ENCODE measurements at regions not wholly inside any gene's neighbourhood (a gene's known extent, or its start where the extent isn't known, plus 50 kb on each side); places are given as distances from the start of the nearest gene placed in this dataset.

GRCh38 chr9:13386316-13386715 is 106.8 kb upstream of the MPDZ start:
- in situ Hi-C loops (cut with HindIII; ENCODE audit: low sequenced_read_pairs): no loop called here

GRCh38 chr9:13383855-13384254 is 104.4 kb upstream of the MPDZ start:
- in situ Hi-C loops (cut with HindIII; ENCODE audit: low sequenced_read_pairs): no loop called here

DNA sequence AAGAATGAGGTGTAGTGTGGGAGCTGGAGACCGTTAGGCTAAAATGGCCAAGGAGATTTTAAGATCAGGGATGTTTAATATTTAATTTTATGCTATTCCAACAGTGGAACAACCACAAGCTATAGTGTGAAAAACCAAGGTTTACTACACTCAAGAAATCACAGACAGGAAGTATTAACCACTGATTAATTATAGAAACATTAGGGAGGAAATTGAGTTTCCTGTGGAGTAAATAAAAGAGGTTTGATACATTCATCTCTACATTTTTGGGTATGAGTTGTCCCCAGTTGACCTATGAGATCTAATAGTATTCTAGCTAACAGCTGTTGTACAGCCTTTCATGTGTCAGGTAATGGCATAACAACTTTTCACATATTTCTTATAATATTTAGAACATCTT is 103.7 kb upstream of the MPDZ start:
- in situ Hi-C loops (cut with HindIII; ENCODE audit: low sequenced_read_pairs): no loop called here

DNA sequence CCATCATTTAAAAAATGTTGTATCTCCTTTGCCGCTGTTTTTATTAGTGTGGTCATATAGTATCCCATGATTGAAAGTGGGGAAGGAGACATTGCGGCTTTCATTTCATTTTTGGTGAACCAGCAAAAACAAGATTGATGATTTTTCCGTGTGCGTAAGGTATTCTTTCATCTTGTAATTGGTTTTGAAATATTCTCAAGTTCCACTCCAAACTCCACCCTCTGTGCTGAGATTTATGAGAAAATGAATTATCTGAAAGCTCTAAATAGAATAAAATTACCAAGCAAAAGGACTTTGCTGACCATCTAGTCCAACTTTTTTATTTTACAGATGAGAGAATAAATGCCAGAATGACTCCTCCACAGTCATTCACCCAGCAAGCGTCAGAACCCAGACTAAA is 103.1 kb upstream of the MPDZ start:
- in situ Hi-C loops (cut with HindIII; ENCODE audit: low sequenced_read_pairs): no loop called here

GRCh38 chr9:13380903-13381302 is 101.4 kb upstream of the MPDZ start:
- in situ Hi-C loops (cut with HindIII; ENCODE audit: low sequenced_read_pairs): no loop called here

GRCh38 chr9:13378154-13378553 is 98.7 kb upstream of the MPDZ start:
- in situ Hi-C loops (cut with HindIII; ENCODE audit: low sequenced_read_pairs): no loop called here

GRCh38 chr9:13377171-13377925 is 97.9 kb upstream of the MPDZ start:
- in situ Hi-C loops (cut with HindIII; ENCODE audit: low sequenced_read_pairs): no loop called here

DNA sequence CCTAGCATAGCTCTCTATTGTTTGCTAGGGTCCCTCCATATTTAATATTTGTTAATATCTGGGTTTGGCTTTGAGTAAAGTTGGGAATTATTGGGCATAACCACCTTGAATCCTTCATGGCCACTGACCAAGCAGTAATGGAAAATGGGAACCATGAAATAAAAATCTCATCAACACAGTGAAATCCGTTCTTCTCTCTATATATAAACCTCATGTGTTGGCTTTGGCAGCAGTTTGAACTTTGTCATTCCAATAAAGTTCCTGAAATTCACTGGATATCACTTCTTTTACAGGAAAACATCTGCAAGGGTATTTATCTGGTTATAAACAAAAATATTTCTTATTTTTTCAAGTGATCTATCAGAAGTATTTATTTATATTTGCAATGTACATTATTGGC is 93.0 kb upstream of the MPDZ start:
- in situ Hi-C loops (cut with HindIII; ENCODE audit: low sequenced_read_pairs): no loop called here

GRCh38 chr9:13369431-13369830 is 89.9 kb upstream of the MPDZ start:
- in situ Hi-C loops (cut with HindIII; ENCODE audit: low sequenced_read_pairs): loop anchor here (5.0 kb wide), 1 partner anchor 42 kb away; no protein-coding TSS in a partner anchor

- in situ Hi-C loops (cut with HindIII; ENCODE audit: low sequenced_read_pairs): loop anchor here (5.0 kb wide), 1 partner anchor 40 kb away; no protein-coding TSS in a partner anchor
These were observed 88.3 kb upstream of the MPDZ start for GRCh38 chr9:13367784-13368183.

DNA sequence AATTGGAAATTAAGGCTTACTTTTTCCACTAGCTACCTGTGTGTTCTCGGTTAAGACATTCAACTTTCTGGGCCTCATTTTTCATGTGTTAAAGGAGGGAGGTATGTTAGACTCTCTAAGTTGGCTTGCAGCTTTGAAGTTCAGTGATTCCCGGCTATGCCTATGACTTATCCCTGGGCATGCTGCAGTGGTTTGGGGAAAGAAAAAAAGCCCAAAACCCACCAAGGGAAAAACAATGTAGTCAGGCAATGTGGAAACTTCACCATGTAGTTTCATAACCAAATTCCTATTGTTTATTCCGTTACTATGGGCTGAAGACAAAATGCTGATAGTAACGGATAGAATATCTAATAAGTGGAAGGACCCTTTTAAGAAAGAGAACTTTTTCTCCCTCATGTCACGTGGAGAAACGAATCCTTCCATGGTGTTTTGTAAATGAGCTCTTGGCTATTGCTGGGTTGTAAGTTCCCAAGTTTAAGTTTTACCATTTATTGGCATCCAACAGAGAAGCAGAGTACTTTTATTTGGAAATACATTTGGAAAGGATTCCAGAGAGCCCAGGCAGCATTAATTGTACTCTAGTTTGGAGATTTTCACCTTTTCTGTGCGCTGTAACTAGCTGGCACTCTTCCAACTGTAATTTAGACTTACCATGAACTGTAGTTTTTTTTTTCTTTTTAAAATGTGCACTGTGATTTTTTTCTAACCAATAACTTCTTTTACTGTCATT is 84.9 kb upstream of the MPDZ start:
- in situ Hi-C loops (cut with HindIII; ENCODE audit: low sequenced_read_pairs): no loop called here

DNA sequence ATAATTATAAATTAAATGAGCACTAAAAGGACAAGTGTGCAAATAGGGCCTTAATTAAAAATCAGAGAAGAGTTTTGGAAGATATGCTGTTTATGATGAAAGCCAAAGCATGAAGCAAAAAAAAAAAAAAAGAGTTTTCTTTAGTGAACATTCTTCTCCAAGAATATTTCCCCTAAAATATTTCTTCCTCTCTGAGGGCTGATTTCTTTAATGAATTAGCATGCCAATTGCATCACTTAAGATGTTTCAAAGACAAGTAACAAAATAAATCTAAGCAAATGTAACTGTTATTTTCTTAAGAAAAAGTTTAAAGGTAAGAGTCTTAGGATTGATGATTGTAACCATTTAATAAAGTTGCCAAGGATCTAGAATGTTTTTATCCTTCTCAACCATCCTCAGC is 81.6 kb upstream of the MPDZ start:
- in situ Hi-C loops (cut with HindIII; ENCODE audit: low sequenced_read_pairs): no loop called here

DNA sequence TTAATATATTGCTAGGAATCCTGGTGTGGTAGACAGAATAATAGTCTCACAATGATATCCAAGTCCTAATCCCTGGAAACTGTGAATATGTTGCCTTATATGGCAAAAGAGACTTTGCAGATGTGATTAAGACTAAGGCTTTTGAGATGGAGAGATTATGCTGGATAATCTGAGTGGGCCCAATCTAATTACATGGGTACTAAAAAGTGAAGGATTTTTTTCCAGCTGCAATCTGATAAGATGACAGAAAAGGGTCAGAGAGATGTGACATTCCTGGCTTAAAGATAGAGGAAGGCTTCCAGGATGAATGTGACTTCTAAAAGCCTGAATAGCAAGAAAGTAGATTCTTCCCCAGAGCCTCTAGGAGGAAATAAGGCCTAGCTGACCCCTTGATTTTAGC is 80.7 kb upstream of the MPDZ start:
- in situ Hi-C loops (cut with HindIII; ENCODE audit: low sequenced_read_pairs): no loop called here

DNA sequence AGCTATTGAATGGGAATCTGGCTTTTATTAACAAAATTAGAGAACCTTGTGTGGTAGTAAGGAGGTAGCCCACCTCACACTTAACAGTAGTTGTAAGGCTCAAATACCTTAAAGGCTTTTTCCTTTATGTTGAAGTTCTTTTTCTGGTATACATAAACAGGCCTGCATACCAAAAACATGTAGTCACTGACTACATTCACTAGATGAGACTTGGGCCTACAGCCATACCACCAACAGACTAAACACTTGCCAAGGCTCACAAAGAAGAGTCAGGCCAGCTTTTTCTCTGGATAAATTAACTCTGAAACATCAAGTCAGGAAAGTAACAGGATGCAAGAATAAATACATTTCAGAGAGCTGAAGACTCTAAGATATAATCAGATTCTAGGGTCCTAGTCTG is 78.6 kb upstream of the MPDZ start:
- in situ Hi-C loops (cut with HindIII; ENCODE audit: low sequenced_read_pairs): loop anchor here (5.0 kb wide), 1 partner anchor 54 kb away; no protein-coding TSS in a partner anchor

DNA sequence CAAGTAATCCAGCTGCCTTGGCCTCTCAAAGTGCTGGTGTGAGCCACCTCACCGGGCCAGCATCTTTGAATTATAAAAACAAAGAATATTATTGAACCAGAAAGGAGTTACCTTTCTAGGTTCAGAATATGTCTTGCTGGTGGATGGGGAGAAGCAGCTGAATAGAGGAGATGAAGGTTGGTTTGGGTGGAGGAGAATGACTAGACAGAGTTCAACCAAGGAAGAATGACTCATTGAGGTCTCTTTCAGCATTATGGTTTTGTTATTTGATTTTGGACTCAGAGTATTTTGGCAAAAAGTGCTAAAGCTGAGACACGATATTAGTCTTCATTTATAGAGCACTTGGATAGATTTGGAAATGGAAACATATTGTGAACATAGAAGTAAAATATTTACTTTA is 75.2 kb upstream of the MPDZ start:
- in situ Hi-C loops (cut with HindIII; ENCODE audit: low sequenced_read_pairs): loop anchor here (5.0 kb wide), 1 partner anchor 58 kb away; no protein-coding TSS in a partner anchor

DNA sequence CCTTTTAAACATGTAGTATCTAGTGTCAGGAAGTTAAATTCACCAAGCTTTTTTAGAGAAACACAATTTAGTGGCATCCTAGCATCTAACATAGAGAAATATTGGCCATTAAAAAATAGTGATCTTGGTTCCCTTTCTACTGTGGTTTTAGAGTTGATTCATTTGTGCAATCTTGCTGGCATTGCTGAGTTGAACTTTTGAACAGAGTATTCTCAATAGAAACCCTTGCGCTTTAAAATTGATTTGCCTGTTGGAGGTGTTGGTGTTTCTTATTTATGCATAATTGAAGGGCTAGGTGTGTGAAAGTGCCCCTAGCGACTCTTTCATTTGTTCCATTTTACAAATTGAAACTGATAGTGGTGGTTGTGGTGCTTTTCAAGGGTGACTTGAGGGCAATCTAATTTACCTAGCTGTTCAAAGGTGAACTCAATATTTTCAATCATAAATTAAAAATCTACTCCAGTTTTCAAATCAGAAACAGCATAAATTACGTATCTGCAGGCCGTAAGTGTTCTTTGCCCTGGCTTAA is 73.0 kb upstream of the MPDZ start:
- in situ Hi-C loops (cut with HindIII; ENCODE audit: low sequenced_read_pairs): no loop called here

- in situ Hi-C loops (cut with HindIII; ENCODE audit: low sequenced_read_pairs): no loop called here
These were observed 72.4 kb upstream of the MPDZ start for GRCh38 chr9:13351778-13352386.

GRCh38 chr9:13332571-13332970 is 53.1 kb upstream of the MPDZ start:
- in situ Hi-C loops (cut with HindIII; ENCODE audit: low sequenced_read_pairs): no loop called here

GRCh38 chr9:13331320-13331719 is 51.8 kb upstream of the MPDZ start:
- in situ Hi-C loops (cut with HindIII; ENCODE audit: low sequenced_read_pairs): no loop called here

- in situ Hi-C loops (cut with HindIII; ENCODE audit: low sequenced_read_pairs): no loop called here
These were observed 51.0 kb upstream of the MPDZ start for GRCh38 chr9:13330396-13331004.
